GM20431 (cell line): ENCODE measurements at regions not wholly inside any gene's neighbourhood (a gene's known extent, or its start where the extent isn't known, plus 50 kb on each side); places are given as distances from the start of the nearest gene placed in this dataset.
"Not testable (repeated sequence)": the region's sequence is repeated elsewhere in the genome, so short reads cannot be mapped to it uniquely, and the experiment has no call there.

Experiments used
- in situ Hi-C: fragments of 300-500 bp; cut with MseI, MboI; formaldehyde crosslinking; loops from one replicate; pipeline ENCODE4 v1.15.0; 2020; ENCODE audit warnings: low sequenced_read_pairs; ENCODE audit not compliant: unreplicated experiment

GRCh38 chr6:125574604-125575003 lies 174.8 kb upstream of the HEY2 start:
- in situ Hi-C loops, result no loop called here

- in situ Hi-C loops, result no loop called here
Measured at GRCh38 chr6:125577124-125577662, 172.2 kb upstream of the HEY2 start.

GRCh38 chr6:125584468-125584939 lies 164.9 kb upstream of the HEY2 start:
- in situ Hi-C loops, result no loop called here

GRCh38 chr6:125585470-125585869 lies 164.0 kb upstream of the HEY2 start:
- in situ Hi-C loops, result no loop called here

GRCh38 chr6:125586074-125586473 lies 163.4 kb upstream of the HEY2 start:
- in situ Hi-C loops, result no loop called here

- in situ Hi-C loops, result no loop called here
Measured at GRCh38 chr6:125586605-125587004, 162.8 kb upstream of the HEY2 start.

- in situ Hi-C loops, result no loop called here
Measured at GRCh38 chr6:125587666-125588632, 161.5 kb upstream of the HEY2 start.

GRCh38 chr6:125591796-125592195 lies 157.6 kb upstream of the HEY2 start:
- in situ Hi-C loops, result not testable (repeated sequence)

- in situ Hi-C loops, result no loop called here
Measured at GRCh38 chr6:125593746-125594145, 155.7 kb upstream of the HEY2 start.

- in situ Hi-C loops, result no loop called here
Measured at GRCh38 chr6:125596020-125596419, 153.4 kb upstream of the HEY2 start.

- in situ Hi-C loops, result no loop called here
Measured at GRCh38 chr6:125597411-125598253, 151.8 kb upstream of the HEY2 start.

GRCh38 chr6:125598422-125598821 lies 151.0 kb upstream of the HEY2 start:
- in situ Hi-C loops, result no loop called here

- in situ Hi-C loops, result no loop called here
Measured at GRCh38 chr6:125604257-125604656, 145.2 kb upstream of the HEY2 start.

- in situ Hi-C loops, result no loop called here
Measured at GRCh38 chr6:125611573-125612344, 137.7 kb upstream of the HEY2 start.

- in situ Hi-C loops, result no loop called here
Measured at GRCh38 chr6:125612345-125612846, 137.0 kb upstream of the HEY2 start.

- in situ Hi-C loops, result no loop called here
Measured at GRCh38 chr6:125618629-125619028, 130.8 kb upstream of the HEY2 start.

- in situ Hi-C loops, result no loop called here
Measured at GRCh38 chr6:125623085-125623484, 126.3 kb upstream of the HEY2 start.

- in situ Hi-C loops, result no loop called here
Measured at GRCh38 chr6:125631165-125631564, 118.3 kb upstream of the HEY2 start.

GRCh38 chr6:125636011-125636410 lies 113.4 kb upstream of the HEY2 start:
- in situ Hi-C loops, result not testable (repeated sequence)

- in situ Hi-C loops, result no loop called here
Measured at GRCh38 chr6:125636671-125637070, 112.8 kb upstream of the HEY2 start.
